A549 (cell line): ENCODE measurements at regions not wholly inside any gene's neighbourhood (a gene's known extent, or its start where the extent isn't known, plus 50 kb on each side); places are given as distances from the start of the nearest gene placed in this dataset.

Source experiments
- ATAC-seq, 2 experiments: fragments of 200-7000 bp in 1 of 2; fragments of >200 bp in 1 of 2; cut with Nextera tagmentation in 1 of 2; cut with Tn5 transposase in 1 of 2; 3 replicates each; pipeline versions ENCODE4 v1.8.0 to v1.9.1; 2018 to 2020; ENCODE audit warnings: mild to moderate bottlenecking in 1 of 2, moderate library complexity in 1 of 2
- CTCF ChIA-PET: fragments of 300-600 bp; sonication (Branson Sonifier 250); formaldehyde crosslinking; extraction: SDS; loops from one replicate; lab custom pipeline; 2021; ENCODE audit warnings: antibody characterized with exemption, inconsistent platforms; lab: Yijun Ruan, JAX
- POLR2A ChIA-PET: fragments of 350-600 bp; formaldehyde crosslinking; extraction: SDS; loops from one replicate; lab custom pipeline; 2021; ENCODE audit warnings: antibody characterized with exemption, inconsistent platforms; lab: Yijun Ruan, JAX
- DNase-seq, 2 experiments: peaks; one replicate each; pipeline versions ENCODE4 v3.0.0 to v3.0.0-alpha.2; 2011 to 2016; ENCODE audit warnings: low read depth in 1 of 2, low spot score in 1 of 2
- FAIRE-seq: peaks from 2 replicates; lab custom pipeline; 2011; peaks lifted over from hg19 to GRCh38; lab: Jason Lieb, UNC
- H3K27ac ChIP-seq, 2 experiments: fragments of >200 bp; sonication (Bioruptor Twin); formaldehyde crosslinking; 3 replicates each; pipeline ENCODE4 v1.5.1; 2016 to 2017
- H3K4me1 ChIP-seq: fragments of >200 bp; sonication (Bioruptor Twin); formaldehyde crosslinking; 3 replicates; pipeline ENCODE4 v1.6.1; 2016
- H3K4me2 ChIP-seq: fragments of >200 bp; sonication (Bioruptor Twin); formaldehyde crosslinking; 3 replicates; pipeline ENCODE4 v1.6.1; 2016
- H3K4me3 ChIP-seq: fragments of >200 bp; sonication (Bioruptor Twin); formaldehyde crosslinking; 3 replicates; pipeline ENCODE4 v1.5.1; 2016
- H3K9me3 ChIP-seq: fragments of >200 bp; sonication (Bioruptor Twin); formaldehyde crosslinking; 3 replicates; pipeline ENCODE4 v1.6.1; 2016
- BHLHE40 ChIP-seq: IDR thresholded peaks from 2 replicates; pipeline ENCODE4 v1.6.1; 2012; ENCODE audit warnings: low read depth, low read length, inconsistent platforms
- CBX2 ChIP-seq: fragments of 200-600 bp; sonication (generic); IDR thresholded peaks from 2 replicates; pipeline ENCODE4 v1.6.1; 2016; ENCODE audit warnings: low read depth, mild to moderate bottlenecking, borderline replicate concordance
- CHD2 ChIP-seq: fragments of 150-350 bp; IDR thresholded peaks from 2 replicates; pipeline ENCODE4 v1.6.1; 2014; ENCODE audit warnings: low read length; ENCODE audit not compliant: partially characterized antibody
- ESRRA ChIP-seq: fragments of 150-350 bp; IDR thresholded peaks from 2 replicates; pipeline ENCODE4 v1.6.1; 2014; ENCODE audit warnings: mild to moderate bottlenecking, low read length, borderline replicate concordance
- FOSL2 ChIP-seq, 2 experiments: fragments of 450-650 bp in 1 of 2; fragments of >200 bp in 1 of 2; sonication (Bioruptor Twin) in 1 of 2; formaldehyde crosslinking; IDR thresholded peaks; 2 replicates each; pipeline versions ENCODE4 v1.5.0 to v1.6.1; 2016 to 2020; ENCODE audit warnings: mild to moderate bottlenecking in 1 of 2, moderate library complexity in 1 of 2
- HOXA7 ChIP-seq: fragments of 250-450 bp; sonication (Bioruptor Pico); IDR thresholded peaks from 2 replicates; pipeline ENCODE4 v1.5.0; 2020; ENCODE audit warnings: mild to moderate bottlenecking, moderate library complexity
- MYC ChIP-seq: IDR thresholded peaks from 2 replicates; pipeline ENCODE4 v1.6.1; 2012; ENCODE audit warnings: mild to moderate bottlenecking, inconsistent platforms, low read length, improper control_type of control experiment, borderline replicate concordance
- NR3C1 ChIP-seq: fragments of >200 bp; sonication (Bioruptor Twin); formaldehyde crosslinking; IDR thresholded peaks from 3 replicates; pipeline ENCODE4 v1.6.1; 2017
- POLR2A ChIP-seq: IDR thresholded peaks from 2 replicates; pipeline ENCODE4 v1.6.1; 2012; ENCODE audit warnings: mild to moderate bottlenecking, low read length
- SMC3 ChIP-seq: fragments of >200 bp; sonication (Bioruptor Twin); formaldehyde crosslinking; IDR thresholded peaks from 3 replicates; pipeline ENCODE4 v1.6.1; 2018; ENCODE audit warnings: inconsistent platforms
- TFCP2L1 ChIP-seq: fragments of 250-450 bp; sonication (Bioruptor Pico); IDR thresholded peaks from 2 replicates; pipeline ENCODE4 v1.5.0; 2021; ENCODE audit warnings: mild to moderate bottlenecking
- ZC3H11A ChIP-seq: fragments of 450-650 bp; IDR thresholded peaks from 2 replicates; pipeline ENCODE4 v1.6.1; 2014; ENCODE audit warnings: antibody characterized with exemption, mild to moderate bottlenecking
- ZSCAN20 ChIP-seq: fragments of 250-450 bp; sonication (Bioruptor Pico); IDR thresholded peaks from 2 replicates; pipeline ENCODE4 v1.8.0; 2022; ENCODE audit warnings: mild to moderate bottlenecking, moderate library complexity
- WGBS: methylation state at CpG from one replicate; pipeline ENCODE4 v1.1.6; 2017; ENCODE audit errors: missing lambda C conversion rate; 5-methylcytosine and 5-hydroxymethylcytosine counted together
- TF ChIP-seq, protein P1 (sequence below): fragments of >200 bp; sonication (Bioruptor Twin); formaldehyde crosslinking; IDR thresholded peaks from 3 replicates; pipeline ENCODE4 v1.5.1; 2016
- TF ChIP-seq, protein P2 (sequence below): IDR thresholded peaks from 2 replicates; pipeline ENCODE4 v1.6.1; 2012
- TF ChIP-seq, protein P3 (sequence below): IDR thresholded peaks from 2 replicates; pipeline ENCODE4 v1.6.1; 2012
- TF ChIP-seq, protein P4 (sequence below): fragments of 450-650 bp; IDR thresholded peaks from 2 replicates; pipeline ENCODE4 v1.6.1; 2014; ENCODE audit warnings: antibody characterized with exemption
- TF ChIP-seq, protein P5 (sequence below): IDR thresholded peaks from 2 replicates; pipeline ENCODE4 v1.6.1; 2012; ENCODE audit warnings: low read depth, borderline replicate concordance

DNA sequence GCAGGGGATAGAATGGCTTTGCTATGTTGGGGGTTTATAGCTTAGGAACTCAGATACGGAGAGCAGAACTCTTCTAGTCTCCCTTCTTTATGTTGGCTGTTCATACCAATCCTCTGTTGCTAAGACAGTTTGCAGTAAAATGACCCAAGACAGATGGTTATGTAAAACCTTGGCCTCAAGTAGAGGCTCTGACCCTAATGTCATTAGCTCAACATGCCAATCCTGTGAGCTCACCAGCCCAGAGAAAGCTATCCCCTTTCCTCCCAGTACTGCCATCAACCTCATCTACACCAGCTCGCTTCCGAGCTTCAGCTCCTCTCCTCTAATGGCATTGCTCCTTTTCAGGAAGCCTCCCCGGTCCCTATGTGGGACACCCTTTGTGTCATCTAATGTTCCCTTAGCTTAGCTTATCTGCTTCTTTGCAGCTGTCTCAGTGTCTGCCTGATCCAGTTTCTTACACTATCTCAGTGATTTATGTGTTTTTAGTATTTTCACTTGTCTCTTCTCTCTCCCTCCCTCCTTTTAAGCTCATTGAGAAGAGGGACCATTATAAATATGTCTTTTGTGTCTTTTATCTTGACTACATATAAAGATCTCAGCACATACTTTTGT, 281.3 kb upstream of the CLINT1 start:
- TF ChIP-seq HOXA7: no peak
- TF ChIP-seq, protein P1, sequence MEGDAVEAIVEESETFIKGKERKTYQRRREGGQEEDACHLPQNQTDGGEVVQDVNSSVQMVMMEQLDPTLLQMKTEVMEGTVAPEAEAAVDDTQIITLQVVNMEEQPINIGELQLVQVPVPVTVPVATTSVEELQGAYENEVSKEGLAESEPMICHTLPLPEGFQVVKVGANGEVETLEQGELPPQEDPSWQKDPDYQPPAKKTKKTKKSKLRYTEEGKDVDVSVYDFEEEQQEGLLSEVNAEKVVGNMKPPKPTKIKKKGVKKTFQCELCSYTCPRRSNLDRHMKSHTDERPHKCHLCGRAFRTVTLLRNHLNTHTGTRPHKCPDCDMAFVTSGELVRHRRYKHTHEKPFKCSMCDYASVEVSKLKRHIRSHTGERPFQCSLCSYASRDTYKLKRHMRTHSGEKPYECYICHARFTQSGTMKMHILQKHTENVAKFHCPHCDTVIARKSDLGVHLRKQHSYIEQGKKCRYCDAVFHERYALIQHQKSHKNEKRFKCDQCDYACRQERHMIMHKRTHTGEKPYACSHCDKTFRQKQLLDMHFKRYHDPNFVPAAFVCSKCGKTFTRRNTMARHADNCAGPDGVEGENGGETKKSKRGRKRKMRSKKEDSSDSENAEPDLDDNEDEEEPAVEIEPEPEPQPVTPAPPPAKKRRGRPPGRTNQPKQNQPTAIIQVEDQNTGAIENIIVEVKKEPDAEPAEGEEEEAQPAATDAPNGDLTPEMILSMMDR: no peak
- FAIRE-seq: no peak
- Histone ChIP-seq H3K4me1 (no peaks in the 10 kb centered on the region), H3K4me2 (no peak overlapping the region), H3K9me3 (no peaks in the 10 kb centered on the region), H3K27ac (no peak overlapping the region), H3K4me3 (no peak overlapping the region)
- WGBS: 11% methylated on average over 4 of the region's 4 CpGs
- CTCF ChIA-PET: interaction anchor here (1.0 to 1.8 kb wide), 3 partner anchors 12 to 65 kb away, joined by 3 to 9 read pairs (median 3); no protein-coding TSS in a partner anchor
- ATAC-seq: no peak
- POLR2A ChIA-PET: no interaction called here
- no peak for DNase-seq

DNA sequence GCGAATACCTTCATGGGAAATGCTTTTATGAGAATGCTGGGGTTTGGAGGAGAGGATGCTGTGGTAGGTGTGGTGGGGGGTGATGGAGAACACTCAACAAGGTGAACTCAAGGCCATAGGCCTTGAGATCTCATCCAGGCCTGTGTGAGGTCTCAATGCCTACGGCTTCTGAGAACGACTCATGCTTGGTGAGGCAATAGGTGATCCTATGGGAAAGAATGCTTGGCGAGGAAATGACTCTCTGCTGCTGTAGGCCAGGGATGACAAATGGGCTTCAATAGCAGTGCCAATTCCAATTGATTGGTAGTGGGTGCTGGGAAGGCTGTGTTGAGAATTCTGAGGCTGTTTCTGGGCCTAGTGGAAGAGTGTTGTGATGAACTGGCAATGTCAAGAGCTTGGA, 280.2 kb upstream of the CLINT1 start:
- no peak for TF ChIP-seq SMC3
- TF ChIP-seq NR3C1: no peak
- TF ChIP-seq CHD2: no peak
- no peak for TF ChIP-seq TFCP2L1 (CRISPR knock-in tag)
- no peak for TF ChIP-seq FOSL2 (IDR thresholded peaks at IDR 0.05)
- no peak for TF ChIP-seq FOSL2 (CRISPR knock-in tag; IDR thresholded peaks at IDR 0.05)
- TF ChIP-seq, protein P2, sequence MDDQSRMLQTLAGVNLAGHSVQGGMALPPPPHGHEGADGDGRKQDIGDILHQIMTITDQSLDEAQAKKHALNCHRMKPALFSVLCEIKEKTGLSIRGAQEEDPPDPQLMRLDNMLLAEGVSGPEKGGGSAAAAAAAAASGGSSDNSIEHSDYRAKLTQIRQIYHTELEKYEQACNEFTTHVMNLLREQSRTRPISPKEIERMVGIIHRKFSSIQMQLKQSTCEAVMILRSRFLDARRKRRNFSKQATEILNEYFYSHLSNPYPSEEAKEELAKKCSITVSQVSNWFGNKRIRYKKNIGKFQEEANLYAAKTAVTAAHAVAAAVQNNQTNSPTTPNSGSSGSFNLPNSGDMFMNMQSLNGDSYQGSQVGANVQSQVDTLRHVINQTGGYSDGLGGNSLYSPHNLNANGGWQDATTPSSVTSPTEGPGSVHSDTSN: no peak
- no peak for ATAC-seq
- H3K4me1 ChIP-seq: no peaks in the 10 kb centered on the region
- H3K9me3 ChIP-seq: no peaks in the 10 kb centered on the region
- H3K4me2 ChIP-seq: no peak overlapping the region
- POLR2A ChIA-PET: no interaction called here
- WGBS: 17% methylated on average over 4 of the region's 4 CpGs
- CTCF ChIA-PET: interaction anchor here (0.6 to 1.8 kb wide), 2 partner anchors 16 to 64 kb away, joined by 3 to 9 read pairs; no protein-coding TSS in a partner anchor
- FAIRE-seq: no peak
- H3K27ac ChIP-seq: no peak overlapping the region
- DNase-seq: peak in 1 of 2 experiments; percentile 4
- no peak overlapping the region for H3K4me3 ChIP-seq

DNA sequence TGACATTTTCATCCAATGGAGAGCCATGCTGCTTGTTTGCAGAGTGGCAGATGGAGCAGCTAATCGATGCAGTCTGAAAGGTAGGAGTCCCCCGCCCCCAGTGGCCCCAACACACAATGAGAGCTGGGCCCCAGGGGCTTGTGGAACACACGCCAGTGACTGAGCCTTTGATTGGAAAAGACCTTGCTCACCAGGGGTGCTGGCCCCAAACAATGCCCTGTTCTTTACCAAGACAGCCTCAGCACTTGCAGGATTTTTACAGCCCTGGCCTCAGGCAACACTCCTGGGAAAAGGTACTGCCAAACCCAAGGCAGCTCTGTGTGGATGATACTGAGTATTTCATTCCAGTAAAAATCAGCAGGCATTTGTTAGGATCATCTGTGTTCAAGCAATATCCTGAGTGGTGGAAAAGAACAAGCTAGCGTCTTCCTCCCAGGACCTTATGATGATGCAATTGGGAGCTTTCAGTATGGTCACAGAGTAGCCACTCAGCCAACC, 276.8 kb upstream of the CLINT1 start:
- POLR2A ChIA-PET: interaction anchor here (0.7 kb wide), 1 partner anchor 22 kb away, joined by 5 read pairs; no protein-coding TSS in a partner anchor
- H3K27ac ChIP-seq: no peak overlapping the region
- TF ChIP-seq, protein P3, sequence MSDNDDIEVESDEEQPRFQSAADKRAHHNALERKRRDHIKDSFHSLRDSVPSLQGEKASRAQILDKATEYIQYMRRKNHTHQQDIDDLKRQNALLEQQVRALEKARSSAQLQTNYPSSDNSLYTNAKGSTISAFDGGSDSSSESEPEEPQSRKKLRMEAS: no peak
- TF ChIP-seq, protein P4, sequence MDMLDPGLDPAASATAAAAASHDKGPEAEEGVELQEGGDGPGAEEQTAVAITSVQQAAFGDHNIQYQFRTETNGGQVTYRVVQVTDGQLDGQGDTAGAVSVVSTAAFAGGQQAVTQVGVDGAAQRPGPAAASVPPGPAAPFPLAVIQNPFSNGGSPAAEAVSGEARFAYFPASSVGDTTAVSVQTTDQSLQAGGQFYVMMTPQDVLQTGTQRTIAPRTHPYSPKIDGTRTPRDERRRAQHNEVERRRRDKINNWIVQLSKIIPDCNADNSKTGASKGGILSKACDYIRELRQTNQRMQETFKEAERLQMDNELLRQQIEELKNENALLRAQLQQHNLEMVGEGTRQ: no peak
- TF ChIP-seq BHLHE40: no peak
- TF ChIP-seq ZC3H11A: no peak
- TF ChIP-seq MYC: no peak
- TF ChIP-seq HOXA7: no peak
- no peak for TF ChIP-seq CBX2
- no peak for TF ChIP-seq ZSCAN20 (CRISPR knock-in tag)
- no peak for TF ChIP-seq ESRRA
- no peak for TF ChIP-seq POLR2A
- TF ChIP-seq, protein P5, sequence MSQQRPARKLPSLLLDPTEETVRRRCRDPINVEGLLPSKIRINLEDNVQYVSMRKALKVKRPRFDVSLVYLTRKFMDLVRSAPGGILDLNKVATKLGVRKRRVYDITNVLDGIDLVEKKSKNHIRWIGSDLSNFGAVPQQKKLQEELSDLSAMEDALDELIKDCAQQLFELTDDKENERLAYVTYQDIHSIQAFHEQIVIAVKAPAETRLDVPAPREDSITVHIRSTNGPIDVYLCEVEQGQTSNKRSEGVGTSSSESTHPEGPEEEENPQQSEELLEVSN: no peak
- TF ChIP-seq, all 56 proteins: peak for 0
- H3K4me1 ChIP-seq: no peaks in the 10 kb centered on the region
- FAIRE-seq: no peak
- H3K4me2 ChIP-seq: no peak overlapping the region
- no peak for DNase-seq
- no peaks in the 10 kb centered on the region for H3K9me3 ChIP-seq
- WGBS: 8% methylated on average over 4 of the region's 4 CpGs
- no peak for ATAC-seq
- H3K4me3 ChIP-seq: no peak overlapping the region
- CTCF ChIA-PET: interaction anchor here (1.5 kb wide), 1 partner anchor 39 kb away, joined by 4 read pairs; no protein-coding TSS in a partner anchor
